Osteoblast (primary cell): ENCODE measurements at regions not wholly inside any gene's neighbourhood (a gene's known extent, or its start where the extent isn't known, plus 50 kb on each side); places are given as distances from the start of the nearest gene placed in this dataset.

Experiments
- DNase-seq: peaks from one replicate; pipeline ENCODE4 v3.0.0; 2011; ENCODE audit warnings: low spot score, mixed read lengths; ENCODE audit not compliant: insufficient read length; ENCODE audit errors: missing footprints
- H2AFZ ChIP-seq: 2 replicates; pipeline ENCODE4 v1.6.0; 2011; ENCODE audit warnings: mild to moderate bottlenecking, low read length
- H3K27ac ChIP-seq: 2 replicates; pipeline ENCODE4 v1.5.1; 2011; ENCODE audit warnings: mild to moderate bottlenecking, low read depth, low read length, moderate library complexity
- H3K27me3 ChIP-seq: 2 replicates; pipeline ENCODE4 v1.6.0; 2012; ENCODE audit warnings: mild to moderate bottlenecking, control low read depth, inconsistent platforms, low read length, moderate library complexity; ENCODE audit not compliant: insufficient read depth
- H3K36me3 ChIP-seq: 2 replicates; pipeline ENCODE4 v1.5.1; 2011; ENCODE audit warnings: mild to moderate bottlenecking, low read length, control low read depth, moderate library complexity; ENCODE audit not compliant: insufficient read depth
- H3K4me1 ChIP-seq: 2 replicates; pipeline ENCODE4 v1.5.1; 2011; ENCODE audit warnings: mild to moderate bottlenecking, low read length, control low read depth, moderate library complexity; ENCODE audit not compliant: insufficient read depth
- H3K4me2 ChIP-seq: 2 replicates; pipeline ENCODE4 v1.6.0; 2011; ENCODE audit warnings: mild to moderate bottlenecking, low read length; ENCODE audit not compliant: insufficient read depth
- H3K4me3 ChIP-seq: fragments of 200-600 bp; sonication (generic); 3 replicates; pipeline ENCODE4 v1.5.1; 2012; ENCODE audit warnings: mild to moderate bottlenecking, low read length, inconsistent platforms; ENCODE audit not compliant: insufficient read depth
- H3K79me2 ChIP-seq: 2 replicates; pipeline ENCODE4 v1.6.0; 2012; ENCODE audit warnings: mild to moderate bottlenecking, low read length, control low read depth, inconsistent platforms; ENCODE audit not compliant: insufficient read depth
- H3K9me3 ChIP-seq: 2 replicates; pipeline ENCODE4 v1.5.1; 2011; ENCODE audit warnings: low read depth, low read length, control low read depth
- H4K20me1 ChIP-seq: 2 replicates; pipeline ENCODE4 v1.6.0; 2012; ENCODE audit warnings: mild to moderate bottlenecking, low read length, control low read depth; ENCODE audit not compliant: insufficient read depth
- CTCF ChIP-seq: IDR thresholded peaks from 2 replicates; pipeline ENCODE4 v1.5.1; 2011; ENCODE audit warnings: mild to moderate bottlenecking, low read depth, low read length, moderate library complexity; ENCODE audit errors: extremely low read depth

GRCh38 chr2:83461135-83461534 lies 997.9 kb downstream of the SUCLG1 start:
- Histone ChIP-seq H3K4me3 (no peak overlapping the region), H2AFZ (no peak overlapping the region), H3K4me2 (no peak overlapping the region), H3K9me3 (no peaks in the 10 kb centered on the region), H3K79me2 (no peaks in the 10 kb centered on the region), H4K20me1 (no peaks in the 10 kb centered on the region), H3K27ac (no peak overlapping the region), H3K4me1 (no peaks in the 10 kb centered on the region), H3K27me3 (no peaks in the 10 kb centered on the region), H3K36me3 (no peaks in the 10 kb centered on the region)
- no peak for TF ChIP-seq CTCF
- no peak for DNase-seq

GRCh38 chr2:83459456-83459855 lies 999.6 kb downstream of the SUCLG1 start:
- Histone ChIP-seq H3K79me2 (no peaks in the 10 kb centered on the region), H3K4me1 (no peaks in the 10 kb centered on the region), H3K27ac (no peak overlapping the region), H3K36me3 (no peaks in the 10 kb centered on the region), H3K4me3 (no peak overlapping the region), H3K9me3 (no peaks in the 10 kb centered on the region), H2AFZ (no peak overlapping the region), H3K27me3 (no peaks in the 10 kb centered on the region), H4K20me1 (no peaks in the 10 kb centered on the region), H3K4me2 (no peak overlapping the region)
- TF ChIP-seq CTCF: no peak
- DNase-seq: no peak

- Histone ChIP-seq H4K20me1 (no peaks in the 10 kb centered on the region), H3K79me2 (no peaks in the 10 kb centered on the region), H3K27me3 (no peaks in the 10 kb centered on the region), H3K4me1 (no peaks in the 10 kb centered on the region), H2AFZ (no peak overlapping the region), H3K9me3 (peaks cover 3% of the 10 kb centered on the region), H3K4me2 (no peak overlapping the region), H3K36me3 (no peaks in the 10 kb centered on the region), H3K4me3 (no peak overlapping the region), H3K27ac (no peak overlapping the region)
- TF ChIP-seq CTCF: no peak
- DNase-seq: no peak
These were observed 1023.1 kb downstream of the SUCLG1 start for GRCh38 chr2:83435989-83436388.

GRCh38 chr2:83420993-83421392 lies 1038.1 kb downstream of the SUCLG1 start:
- Histone ChIP-seq H3K4me1 (no peaks in the 10 kb centered on the region), H3K27me3 (no peaks in the 10 kb centered on the region), H3K79me2 (no peaks in the 10 kb centered on the region), H3K4me3 (no peak overlapping the region), H3K36me3 (no peaks in the 10 kb centered on the region), H3K9me3 (peaks cover 4% of the 10 kb centered on the region), H3K27ac (no peak overlapping the region), H2AFZ (no peak overlapping the region), H4K20me1 (no peaks in the 10 kb centered on the region), H3K4me2 (no peak overlapping the region)
- no peak for DNase-seq
- no peak for TF ChIP-seq CTCF
